H1 (cell line): ENCODE measurements at regions not wholly inside any gene's neighbourhood (a gene's known extent, or its start where the extent isn't known, plus 50 kb on each side); places are given as distances from the start of the nearest gene placed in this dataset.

Source experiments
- CTCF ChIA-PET: fragments of 300-600 bp; sonication (Branson Sonifier 250); formaldehyde crosslinking; loops from one replicate; lab custom pipeline; 2021; ENCODE audit not compliant: partially characterized antibody; lab: Charles Lee
- POLR2A ChIA-PET: fragments of 300-600 bp; sonication (Branson Sonifier 250); formaldehyde crosslinking; loops from one replicate; lab custom pipeline; 2021; ENCODE audit warnings: inconsistent platforms; ENCODE audit not compliant: partially characterized antibody; lab: Charles Lee
- DNase-seq, 2 experiments: peaks; one replicate each; pipeline versions ENCODE4 v3.0.0 to v3.0.0-alpha.2; 2010 to 2022; ENCODE audit warnings: low spot score in 2 of 2, low read depth in 1 of 2, mixed read lengths in 1 of 2
- FAIRE-seq: peaks from 2 replicates; lab custom pipeline; 2011; peaks lifted over from hg19 to GRCh38; lab: Jason Lieb, UNC
- H2AFZ ChIP-seq: 2 replicates; pipeline ENCODE4 v1.8.1; 2012; ENCODE audit warnings: low read length, inconsistent platforms
- H2AK5ac ChIP-seq: 2 replicates; pipeline ENCODE4 v1.6.1; 2013; ENCODE audit warnings: low read depth, low read length
- H2BK120ac ChIP-seq: replicated peaks from 2 replicates; pipeline ENCODE3; 2013; ENCODE audit warnings: low read depth, low read length, inconsistent platforms
- H2BK12ac ChIP-seq: 2 replicates; pipeline ENCODE4 v1.6.1; 2013; ENCODE audit warnings: low read depth, low read length
- H2BK15ac ChIP-seq: 2 replicates; pipeline ENCODE4 v1.6.1; 2013; ENCODE audit warnings: low read length
- H2BK20ac ChIP-seq: 2 replicates; pipeline ENCODE4 v1.6.1; 2013; ENCODE audit warnings: low read length
- H2BK5ac ChIP-seq: 2 replicates; pipeline ENCODE4 v1.6.1; 2013; ENCODE audit warnings: low read depth, low read length
- H3K14ac ChIP-seq: 2 replicates; pipeline ENCODE4 v1.6.1; 2013; ENCODE audit warnings: inconsistent platforms; ENCODE audit not compliant: insufficient read length
- H3K18ac ChIP-seq: 2 replicates; pipeline ENCODE4 v1.6.1; 2013; ENCODE audit warnings: low read length; ENCODE audit errors: extremely low read depth
- H3K23ac ChIP-seq: 2 replicates; pipeline ENCODE4 v1.6.1; 2013; ENCODE audit warnings: inconsistent platforms; ENCODE audit not compliant: insufficient read length
- H3K23me2 ChIP-seq: 2 replicates; pipeline ENCODE4 v1.6.1; 2013; ENCODE audit warnings: low read depth, low read length
- H3K27ac ChIP-seq: 2 replicates; pipeline ENCODE4 v1.6.1; 2011; ENCODE audit warnings: low read depth, low read length, inconsistent platforms
- H3K27me3 ChIP-seq, 4 experiments: replicated peaks in 1 of 4; 1 replicate in 1 of 4; 2 replicates in 3 of 4; pipeline versions ENCODE4 v1.6.1 to v1.8.1; 2011 to 2013; ENCODE audit warnings: low read length in 3 of 4, mild to moderate bottlenecking in 3 of 4, inconsistent platforms in 2 of 4, mixed read lengths in 2 of 4, moderate library complexity in 1 of 4; ENCODE audit not compliant: control insufficient read depth in 3 of 4, insufficient read depth in 3 of 4; ENCODE audit errors: extremely low read depth in 1 of 4
- H3K36me3 ChIP-seq, 4 experiments: 2 replicates each; pipeline versions ENCODE4 v1.6.1 to v1.8.1; 2011 to 2013; ENCODE audit warnings: mild to moderate bottlenecking in 4 of 4, low read length in 3 of 4, moderate library complexity in 2 of 4, control low read depth in 1 of 4, inconsistent platforms in 1 of 4; ENCODE audit not compliant: insufficient read depth in 4 of 4, control insufficient read depth in 2 of 4
- H3K4ac ChIP-seq: replicated peaks from 2 replicates; pipeline ENCODE3; 2013; ENCODE audit warnings: low read length, low read depth, mixed read lengths, inconsistent platforms; ENCODE audit not compliant: insufficient read length
- H3K4me1 ChIP-seq, 4 experiments: replicated peaks in 1 of 4; 1 replicate in 1 of 4; 2 replicates in 3 of 4; pipeline versions ENCODE4 v1.6.1 to v1.8.1; 2011 to 2013; ENCODE audit warnings: low read length in 3 of 4, inconsistent platforms in 2 of 4, mixed read lengths in 1 of 4; ENCODE audit not compliant: insufficient read depth in 4 of 4, control insufficient read depth in 3 of 4
- H3K4me2 ChIP-seq, 2 experiments: 2 replicates each; pipeline versions ENCODE4 v1.6.1 to v1.8.1; 2011 to 2013; ENCODE audit warnings: low read depth in 2 of 2, low read length in 2 of 2, control low read depth in 1 of 2, inconsistent platforms in 1 of 2, mild to moderate bottlenecking in 1 of 2; ENCODE audit not compliant: insufficient read depth in 1 of 2
- H3K4me3 ChIP-seq, 4 experiments: fragments of 200-600, 300-600 bp in 1 of 4; sonication (generic), shearing (Covaris generic), sonication (Bioruptor Twin) in 1 of 4; 2 replicates each; pipeline versions ENCODE4 v1.5.1 to v1.8.1; 2011 to 2016; ENCODE audit warnings: low read length in 4 of 4, low read depth in 3 of 4, control low read depth in 2 of 4, inconsistent platforms in 2 of 4, mild to moderate bottlenecking in 2 of 4, mixed read lengths in 1 of 4, moderate library complexity in 1 of 4; ENCODE audit not compliant: insufficient read depth in 2 of 4; ENCODE audit errors: extremely low read depth in 1 of 4
- H3K56ac ChIP-seq: replicated peaks from 2 replicates; pipeline ENCODE3; 2013; ENCODE audit warnings: low read depth, mild to moderate bottlenecking, mixed read lengths, low read length, inconsistent platforms; ENCODE audit not compliant: insufficient read length
- H3K79me1 ChIP-seq: 2 replicates; pipeline ENCODE4 v1.6.1; 2013; ENCODE audit warnings: low read depth, low read length, control low read depth
- H3K79me2 ChIP-seq, 2 experiments: 2 replicates each; pipeline versions ENCODE4 v1.6.1 to v1.8.1; 2012 to 2013; ENCODE audit warnings: low read length in 2 of 2, mild to moderate bottlenecking in 2 of 2, inconsistent platforms in 1 of 2; ENCODE audit not compliant: insufficient read depth in 2 of 2, control insufficient read depth in 1 of 2
- H3K9ac ChIP-seq, 4 experiments: replicated peaks in 1 of 4; 1 replicate in 1 of 4; 2 replicates in 3 of 4; pipeline versions ENCODE4 v1.6.1 to v1.8.1; 2011 to 2013; ENCODE audit warnings: low read depth in 3 of 4, low read length in 3 of 4, control low read depth in 2 of 4, mild to moderate bottlenecking in 2 of 4, moderate library complexity in 2 of 4, inconsistent platforms in 1 of 4; ENCODE audit errors: extremely low read depth in 1 of 4
- H3K9me3 ChIP-seq, 2 experiments: 2 replicates each; pipeline versions ENCODE4 v1.6.1 to v1.8.1; 2012 to 2013; ENCODE audit warnings: mild to moderate bottlenecking in 2 of 2, moderate library complexity in 2 of 2, control low read depth in 1 of 2, inconsistent platforms in 1 of 2, low read depth in 1 of 2, low read length in 1 of 2, mixed read lengths in 1 of 2; ENCODE audit not compliant: insufficient read depth in 2 of 2
- H4K20me1 ChIP-seq, 2 experiments: replicated peaks in 1 of 2; 2 replicates each; pipeline versions ENCODE3 to v1.8.1; 2011 to 2013; ENCODE audit warnings: inconsistent platforms in 2 of 2, low read length in 2 of 2, mild to moderate bottlenecking in 1 of 2; ENCODE audit not compliant: insufficient read depth in 2 of 2, control insufficient read depth in 1 of 2
- H4K5ac ChIP-seq: 2 replicates; pipeline ENCODE4 v1.6.1; 2013; ENCODE audit warnings: low read length, low read depth, mixed read lengths, inconsistent platforms; ENCODE audit not compliant: insufficient read length
- H4K8ac ChIP-seq: 2 replicates; pipeline ENCODE4 v1.8.0; 2013; ENCODE audit warnings: mild to moderate bottlenecking, moderate library complexity, low read length, inconsistent platforms; ENCODE audit not compliant: insufficient read depth; ENCODE audit errors: extremely low read depth
- H4K91ac ChIP-seq: replicated peaks from 2 replicates; pipeline ENCODE3; 2013; ENCODE audit warnings: low read length, mixed read lengths, inconsistent platforms; ENCODE audit not compliant: insufficient read length
- KDM5A ChIP-seq: fragments of 200-600 bp; IDR thresholded peaks from 2 replicates; pipeline ENCODE4 v1.7.1; 2012; ENCODE audit warnings: mild to moderate bottlenecking, low read length, inconsistent platforms, mixed read lengths
- MAFK ChIP-seq: IDR thresholded peaks from 2 replicates; pipeline ENCODE4 v1.6.1; 2012; ENCODE audit warnings: low read depth, mild to moderate bottlenecking, improper control_type of control experiment, low read length
- NRF1 ChIP-seq: IDR thresholded peaks from 2 replicates; pipeline ENCODE4 v1.6.1; 2011; ENCODE audit warnings: mild to moderate bottlenecking, low read depth, low read length, improper control_type of control experiment
- SP2 ChIP-seq: IDR thresholded peaks from 2 replicates; pipeline ENCODE4 v1.6.1; 2012; ENCODE audit warnings: mild to moderate bottlenecking, low read length, inconsistent platforms
- WGBS, 2 experiments: shearing (Covaris generic) in 1 of 2; methylation state at CpG; one replicate each; pipeline versions ENCODE4 v1.1.6 to v1.1.7; 2013 to 2015; ENCODE audit warnings: low lambda C conversion rate in 2 of 2, mixed read lengths in 2 of 2, inconsistent platforms in 1 of 2, low coverage in 1 of 2, missing lambda C conversion rate in 1 of 2; ENCODE audit not compliant: insufficient replicate concordance in 2 of 2, insufficient coverage in 1 of 2, insufficient read length in 1 of 2; ENCODE audit errors: extremely low coverage in 1 of 2, missing lambda C conversion rate in 1 of 2; 5-methylcytosine and 5-hydroxymethylcytosine counted together

DNA sequence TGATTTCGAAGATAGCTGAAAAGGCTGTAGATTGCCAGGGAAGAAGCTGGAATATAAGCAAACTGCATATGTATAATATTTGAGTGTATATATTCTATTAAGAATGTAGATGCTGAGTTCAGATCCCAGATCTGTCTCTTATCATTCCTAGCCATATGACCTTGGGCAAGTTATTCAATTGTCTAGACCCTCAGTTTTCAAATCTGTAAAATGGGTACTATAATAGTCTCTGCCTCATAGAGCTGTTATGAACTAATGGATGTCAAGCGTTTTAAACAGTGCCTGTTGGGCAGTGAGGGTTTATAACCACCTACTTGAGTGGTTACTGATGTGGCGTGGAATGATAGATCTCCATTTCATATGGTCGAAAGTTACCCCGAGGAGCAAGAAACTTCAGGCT lies 130.4 kb downstream of the GAS1 start:
- H3K27ac ChIP-seq = no peak overlapping the region
- no peaks in the 10 kb centered on the region for H3K79me1 ChIP-seq
- no peak for DNase-seq
- H3K4ac ChIP-seq = no peak overlapping the region
- no peak overlapping the region for H4K91ac ChIP-seq
- no peak overlapping the region for H3K4me2 ChIP-seq
- no peak overlapping the region for H2AK5ac ChIP-seq
- TF ChIP-seq MAFK (no peak), SP2 (no peak), NRF1 (no peak), KDM5A (no peak)
- H2BK120ac ChIP-seq = no peak overlapping the region
- H2BK20ac ChIP-seq = no peak overlapping the region
- H2BK15ac ChIP-seq = no peak overlapping the region
- no peak overlapping the region for H3K9ac ChIP-seq
- CTCF ChIA-PET = interaction anchor here (1.2 to 1.9 kb wide), 3 partner anchors 8 to 16 kb away, joined by 3 to 4 read pairs (median 4); no protein-coding TSS in a partner anchor
- no peaks in the 10 kb centered on the region for H3K79me2 ChIP-seq
- no peaks in the 10 kb centered on the region for H4K20me1 ChIP-seq
- no peak overlapping the region for H3K56ac ChIP-seq
- H3K4me1 ChIP-seq = no peaks in the 10 kb centered on the region
- H3K4me3 ChIP-seq = no peak overlapping the region
- H3K9me3 ChIP-seq = no peaks in the 10 kb centered on the region
- no peak overlapping the region for H2BK12ac ChIP-seq
- no peak overlapping the region for H2AFZ ChIP-seq
- 85% methylated on average over 5 of the region's 5 CpGs; no CpG with 5 or more reads in 1 of the 2 experiments for WGBS, 2 experiments
- H4K8ac ChIP-seq = no peak overlapping the region
- no peak for FAIRE-seq
- POLR2A ChIA-PET = no interaction called here
- no peak overlapping the region for H4K5ac ChIP-seq
- H3K36me3 ChIP-seq = no peaks in the 10 kb centered on the region
- H3K23me2 ChIP-seq = no peaks in the 10 kb centered on the region
- H2BK5ac ChIP-seq = no peak overlapping the region
- no peaks in the 10 kb centered on the region for H3K27me3 ChIP-seq
- H3K18ac ChIP-seq = no peak overlapping the region
- no peak overlapping the region for H3K23ac ChIP-seq
- H3K14ac ChIP-seq = no peak overlapping the region
